T-helper 22 cell (primary cell): ENCODE measurements at regions not wholly inside any gene's neighbourhood (a gene's known extent, or its start where the extent isn't known, plus 50 kb on each side); places are given as distances from the start of the nearest gene placed in this dataset.

Experiments used
- DNase-seq: peaks from one replicate; pipeline ENCODE4 v3.0.0-alpha.2; 2020; ENCODE audit warnings: low read depth

DNA sequence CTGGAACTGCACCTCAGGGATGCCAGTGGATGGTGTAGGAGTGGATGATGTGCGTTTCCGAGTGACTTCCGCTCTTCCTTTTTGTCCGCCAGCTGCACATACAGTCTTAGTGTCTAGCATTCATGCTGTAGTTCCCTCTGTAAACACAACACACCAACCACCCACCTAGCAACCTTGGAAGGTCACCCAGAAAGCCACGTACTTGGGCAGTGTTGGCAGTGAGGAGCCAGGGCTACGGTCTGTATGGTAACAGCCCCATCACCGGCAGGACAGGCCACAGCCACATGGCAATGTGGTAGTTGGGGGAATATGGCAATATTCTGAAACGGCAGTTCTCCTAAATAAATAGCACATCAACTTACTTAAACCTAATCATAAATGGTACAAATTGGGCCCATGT, 613.5 kb upstream of the MGMT start:
- DNase-seq = no peak

- DNase-seq = no peak
Measured at GRCh38 chr10:128854204-128854603, 612.8 kb upstream of the MGMT start.

DNA sequence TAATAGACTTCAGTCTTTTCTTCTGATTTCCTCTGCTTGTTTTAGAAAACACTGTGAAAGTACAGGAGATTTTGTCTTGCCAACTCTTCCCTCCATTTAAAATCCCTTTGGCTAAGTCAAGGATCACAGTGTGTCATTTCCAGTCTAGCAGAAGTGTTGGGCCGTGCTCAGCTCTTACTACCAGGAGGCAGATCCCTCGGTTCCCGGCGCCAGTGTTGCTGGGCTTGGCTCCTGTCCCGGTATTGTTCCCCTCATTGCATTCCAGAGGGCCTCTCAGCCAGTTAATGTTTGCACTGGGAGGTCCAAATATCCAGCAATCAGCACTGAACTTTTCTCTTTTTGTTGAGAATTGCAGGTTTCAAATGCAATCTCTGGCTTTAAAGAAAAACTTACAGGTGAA, 612.1 kb upstream of the MGMT start:
- DNase-seq = no peak

GRCh38 chr10:128855618-128856428, 611.2 kb upstream of the MGMT start:
- DNase-seq = no peak

DNA sequence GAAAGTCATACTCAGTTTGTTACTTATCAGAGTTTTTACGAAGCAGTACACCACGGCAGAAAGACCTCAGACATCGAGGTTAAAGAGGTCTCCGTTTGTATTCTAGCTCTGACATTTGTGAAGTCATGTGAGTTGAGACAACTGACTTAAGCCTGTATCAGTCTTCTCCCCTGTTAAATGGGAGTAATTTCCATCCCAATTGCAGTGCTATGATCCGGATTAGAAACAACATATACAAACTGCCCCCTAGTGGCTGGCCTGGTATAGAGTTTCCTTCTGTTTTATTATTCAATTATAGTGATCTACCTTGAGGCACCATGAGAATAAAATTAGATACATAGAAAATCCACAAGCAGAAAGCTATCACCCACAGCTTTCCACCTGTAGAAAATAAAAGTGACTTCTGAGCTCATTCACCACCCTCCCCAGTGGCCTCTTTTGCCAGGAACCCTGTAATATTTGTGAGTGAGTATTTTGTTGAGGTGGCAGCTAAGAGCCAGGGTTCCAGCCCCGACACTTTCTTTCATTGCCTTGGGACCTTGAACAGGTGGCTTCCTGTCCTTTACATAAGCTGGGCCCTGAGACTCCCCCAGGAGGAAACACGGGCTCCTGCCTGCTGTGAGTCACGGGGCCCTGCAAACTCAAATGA, 607.2 kb upstream of the MGMT start:
- no peak for DNase-seq

DNA sequence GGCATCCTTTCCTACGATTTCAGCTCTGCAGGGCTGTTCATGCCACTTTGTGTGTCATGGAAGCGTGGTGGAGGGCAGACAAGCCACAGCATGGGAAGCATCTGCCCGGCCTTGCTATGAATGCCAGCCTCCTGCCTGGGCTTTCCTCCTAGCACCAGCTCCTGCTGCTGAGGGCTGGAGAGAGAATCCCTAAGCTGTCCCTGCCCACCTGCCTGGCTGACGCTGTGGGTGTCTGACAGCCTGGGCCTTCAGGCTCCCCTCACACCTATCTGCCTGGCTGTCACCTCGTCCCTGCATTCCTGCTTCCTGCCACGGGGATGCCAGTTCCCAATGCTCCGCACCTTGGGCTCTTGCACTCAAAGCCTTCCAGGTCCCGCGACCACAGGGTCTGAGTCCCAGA, 606.5 kb upstream of the MGMT start:
- DNase-seq = no peak

DNA sequence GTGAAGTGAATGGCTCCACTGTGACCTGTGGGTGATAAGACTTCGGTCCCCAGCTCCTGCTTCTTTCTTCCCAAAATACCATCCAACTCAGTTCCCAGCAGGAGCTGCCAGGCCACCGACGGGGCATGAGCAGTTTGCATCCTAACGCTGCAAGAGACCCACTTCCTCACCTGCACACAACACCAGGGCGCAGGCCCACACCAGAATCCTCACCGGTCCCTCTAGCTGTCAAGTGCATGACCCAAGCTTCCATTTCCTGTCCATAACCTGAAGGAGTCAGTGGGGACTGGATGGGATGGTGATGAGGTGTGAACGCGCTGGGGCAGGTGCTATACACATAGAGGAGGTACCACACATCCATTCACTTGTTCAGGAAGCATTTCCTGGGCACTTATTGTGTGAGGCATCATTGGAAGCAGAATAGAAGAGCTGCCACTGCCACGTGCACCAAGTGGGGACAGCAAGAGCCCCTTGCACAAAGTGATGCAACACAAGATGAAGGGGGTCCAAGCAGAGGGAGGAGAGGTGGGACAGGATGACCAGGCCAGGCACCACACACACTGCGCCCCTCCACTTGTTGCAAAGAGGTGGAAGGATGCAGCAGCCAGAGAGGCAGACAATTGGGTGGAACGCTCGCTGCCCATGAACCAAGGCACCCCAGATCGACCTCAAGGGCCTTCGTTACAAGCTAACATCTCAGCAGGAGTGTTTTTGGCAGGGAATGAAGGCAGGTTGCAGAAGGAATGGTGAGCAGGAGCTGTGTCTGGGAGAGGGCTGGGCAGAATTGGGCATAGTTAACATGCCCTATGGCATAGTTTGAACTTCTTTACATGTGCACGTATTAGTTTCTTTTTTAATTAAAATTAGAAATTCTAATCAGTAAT, 605.8 kb upstream of the MGMT start:
- no peak for DNase-seq

DNA sequence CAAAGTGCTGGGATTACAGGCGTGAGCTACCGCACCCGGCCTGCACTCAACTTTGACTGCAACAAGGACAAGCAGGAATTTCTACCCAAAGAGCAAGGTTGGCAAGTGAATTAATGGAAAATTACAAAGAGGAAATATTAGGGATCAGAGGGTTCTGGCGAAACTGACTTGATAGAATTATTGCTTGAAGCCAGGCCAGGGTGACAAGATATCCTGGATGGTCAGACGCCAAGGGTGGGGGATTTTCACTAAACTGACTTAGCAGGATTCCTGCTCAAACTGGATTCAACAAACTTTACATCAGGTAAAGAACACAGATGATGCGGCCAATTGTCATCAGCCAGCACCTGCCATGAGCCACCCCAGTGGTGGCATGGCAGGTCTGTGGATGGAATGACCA, 603.6 kb upstream of the MGMT start:
- no peak for DNase-seq

DNA sequence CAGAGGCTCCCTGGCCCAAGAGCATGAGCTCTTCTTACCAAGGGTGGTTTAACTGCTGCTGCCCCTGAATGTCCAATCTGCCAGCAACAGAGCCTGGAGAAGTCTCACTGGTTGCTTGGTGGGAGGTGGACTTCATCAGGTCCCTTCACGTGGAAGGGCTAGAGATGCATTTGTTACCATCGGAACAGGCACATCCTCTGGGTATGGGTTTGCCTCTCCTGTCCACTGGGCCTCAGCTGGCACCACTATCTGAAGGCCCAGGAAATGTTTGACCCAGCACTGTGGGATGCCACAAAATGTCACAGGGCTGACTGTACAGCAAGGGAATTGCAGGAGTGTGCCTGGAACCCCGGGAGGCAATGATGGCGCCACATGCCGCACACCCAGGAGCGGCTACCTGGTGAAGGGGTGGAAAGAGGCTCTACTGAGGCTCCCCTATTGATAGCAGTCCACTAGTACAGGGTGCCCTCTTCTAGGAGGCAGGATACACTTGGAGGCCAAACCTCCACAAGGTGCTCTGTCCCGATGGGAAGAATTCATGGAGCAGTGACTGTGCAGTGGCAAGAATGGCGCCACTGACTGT, 603.1 kb upstream of the MGMT start:
- no peak for DNase-seq

DNA sequence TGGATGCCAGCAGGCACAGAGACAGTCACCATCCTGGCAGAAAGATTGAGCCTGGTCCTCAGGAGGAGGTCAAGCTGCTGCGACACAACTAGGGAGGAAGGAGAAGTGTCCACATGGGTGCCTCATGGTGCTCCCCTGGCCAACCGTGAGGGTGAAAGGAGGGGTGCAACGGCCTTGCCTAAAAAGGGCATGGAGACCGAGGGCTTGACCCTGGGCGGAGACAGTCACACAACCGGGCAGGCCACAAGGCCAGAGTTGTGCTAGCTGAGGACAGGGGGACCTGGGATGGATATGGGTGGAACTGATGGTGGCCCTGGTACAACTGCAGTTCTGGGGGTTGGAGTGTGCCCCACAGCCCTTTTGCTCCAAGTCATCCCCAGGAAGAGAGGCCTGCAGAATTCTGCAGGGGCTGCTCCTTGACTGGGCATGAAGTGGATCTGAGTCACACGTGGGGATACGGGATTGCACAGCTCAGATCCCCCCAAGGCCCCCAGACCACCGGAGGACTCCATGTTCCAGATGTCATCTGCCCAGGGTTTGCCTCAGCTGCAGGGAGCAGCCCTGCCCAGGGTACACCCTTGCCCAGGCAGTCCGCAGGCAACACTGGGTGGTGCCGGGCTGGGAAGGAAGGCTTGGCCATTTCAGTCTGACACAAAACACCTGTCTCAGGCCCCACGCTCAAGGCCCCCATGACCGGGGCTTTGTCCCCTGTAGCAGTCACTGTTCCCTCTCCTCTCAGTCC, 602.3 kb upstream of the MGMT start:
- DNase-seq = no peak

- DNase-seq = no peak
Measured at GRCh38 chr10:128865436-128866195, 601.4 kb upstream of the MGMT start.

DNA sequence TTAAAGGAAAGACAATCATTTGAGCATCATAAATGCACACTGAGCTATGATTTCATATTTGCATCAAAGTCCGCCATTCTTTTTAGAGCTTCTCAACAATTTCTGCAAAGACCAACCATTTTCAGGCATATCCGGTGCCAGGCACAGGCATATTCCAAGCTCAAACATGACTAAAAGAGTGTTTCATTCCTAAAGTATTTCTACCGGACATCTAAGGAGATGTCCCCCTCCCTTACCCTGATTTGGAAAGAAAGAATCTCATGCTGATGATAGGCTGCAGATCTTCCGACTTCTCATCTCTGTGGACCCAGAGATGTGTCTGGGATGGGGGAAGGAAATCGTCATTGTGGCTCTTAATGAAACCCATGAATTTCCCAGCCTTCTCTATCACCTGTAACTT, 600.5 kb upstream of the MGMT start:
- DNase-seq = no peak

- DNase-seq = no peak
Measured at GRCh38 chr10:128867210-128867609, 599.8 kb upstream of the MGMT start.

DNA sequence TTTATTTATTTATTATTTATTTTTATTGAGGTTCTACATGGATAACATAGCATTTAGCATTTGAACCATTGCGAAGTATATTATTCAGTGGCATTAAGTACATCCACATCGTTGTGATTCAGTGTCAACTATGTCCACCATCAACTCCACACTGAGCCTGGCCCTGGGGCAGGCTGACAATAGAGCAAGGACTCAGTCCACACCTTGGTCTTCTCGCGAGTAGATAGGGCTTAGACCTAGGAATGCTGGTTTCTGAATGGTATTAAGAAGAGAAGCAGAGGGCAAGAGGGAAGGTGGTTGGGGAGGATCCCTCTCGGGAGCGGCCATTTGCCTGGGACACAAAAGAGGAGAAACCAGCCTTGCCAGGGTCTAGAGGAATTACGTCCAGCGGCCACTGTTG, 599.2 kb upstream of the MGMT start:
- no peak for DNase-seq

- DNase-seq = no peak
Measured at GRCh38 chr10:128868481-128868880, 598.6 kb upstream of the MGMT start.

GRCh38 chr10:128869101-128869749, 597.8 kb upstream of the MGMT start:
- DNase-seq = no peak

- DNase-seq = no peak
Measured at GRCh38 chr10:128870830-128871597, 596.0 kb upstream of the MGMT start.

DNA sequence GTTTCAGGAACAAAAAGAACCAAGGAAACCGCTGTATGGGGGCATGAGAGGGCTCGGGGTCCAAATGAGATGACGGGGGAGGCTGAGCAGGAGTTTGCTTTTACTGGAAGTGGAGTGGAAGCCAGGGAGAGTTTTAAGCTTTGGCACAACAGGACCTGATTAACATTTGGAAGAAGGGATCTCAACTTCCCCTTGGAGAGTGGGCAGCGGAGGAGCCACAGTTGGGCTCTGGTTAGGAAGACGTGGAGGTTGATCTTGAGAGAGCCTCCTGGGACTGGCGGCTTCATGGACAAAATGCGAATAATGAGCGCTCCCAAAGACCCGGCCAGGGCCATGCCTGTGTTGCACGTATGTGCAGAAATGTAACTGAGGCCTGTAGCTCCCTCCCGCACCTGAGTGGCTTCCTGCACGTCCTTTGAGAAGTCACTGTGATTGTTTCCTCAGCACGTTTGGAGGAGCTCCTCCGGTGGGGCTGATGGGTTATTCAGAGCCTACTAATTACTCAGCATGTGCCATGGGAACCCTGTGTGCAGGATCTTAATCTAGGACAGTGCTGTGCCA, 595.3 kb upstream of the MGMT start:
- DNase-seq = no peak

DNA sequence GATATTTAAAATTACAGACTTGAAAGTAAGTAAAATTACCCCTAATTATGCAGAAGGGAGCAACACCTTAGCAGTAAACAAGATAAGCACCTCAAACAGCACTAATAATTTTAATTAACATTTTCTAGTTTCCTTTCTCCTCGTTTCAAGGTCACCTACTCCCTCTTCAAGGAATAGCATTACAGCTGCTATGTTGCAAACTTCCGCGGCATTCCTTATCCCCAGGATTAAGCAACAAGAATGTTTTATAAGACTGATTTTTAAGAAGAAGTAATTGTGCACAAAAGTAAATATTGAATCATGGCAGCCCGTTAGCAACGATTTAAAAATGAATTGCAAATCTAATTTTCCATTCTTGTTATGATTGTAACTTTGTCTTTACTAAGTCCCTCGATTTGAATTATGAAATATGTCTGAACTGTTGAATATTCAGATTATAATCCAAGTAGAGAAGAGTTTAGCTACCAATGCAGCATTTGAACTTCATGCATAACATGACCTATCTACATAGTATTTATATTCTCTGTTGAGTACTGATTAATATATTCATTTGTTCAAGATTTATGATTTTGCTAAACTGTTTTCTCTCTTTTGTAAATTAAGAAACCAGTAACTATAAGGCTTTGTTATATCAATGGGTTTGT, 593.5 kb upstream of the MGMT start:
- no peak for DNase-seq
